GM12878 (cell line): ENCODE measurements at regions not wholly inside any gene's neighbourhood (a gene's known extent, or its start where the extent isn't known, plus 50 kb on each side); places are given as distances from the start of the nearest gene placed in this dataset.

Source experiments
- ATAC-seq: fragments of 200-7000 bp; cut with Tn5 transposase; 3 replicates; pipeline ENCODE4 v1.9.1; 2020; ENCODE audit warnings: mild to moderate bottlenecking, moderate library complexity
- BruUV-seq: library from RNA; stranded (reverse); fragments of 400-500 nt; replicated peaks from 2 replicates; lab custom pipeline; 2021; lab: Mats Ljungman, UMichigan
- CTCF ChIA-PET: fragments of 300-600 bp; sonication (Branson Sonifier 250); formaldehyde crosslinking; extraction: SDS; loops from one replicate; lab custom pipeline; 2021; ENCODE audit warnings: inconsistent platforms; lab: Yijun Ruan, JAX
- POLR2A ChIA-PET: fragments of 350-600 bp; formaldehyde crosslinking; extraction: SDS; loops from one replicate; lab custom pipeline; 2021; ENCODE audit warnings: inconsistent platforms; lab: Charles Lee
- RAD21 ChIA-PET: fragments of 300-600 bp; sonication (Branson Sonifier 250); formaldehyde crosslinking; loops from one replicate; lab custom pipeline; 2023; ENCODE audit warnings: antibody characterized with exemption; ENCODE audit not compliant: unreplicated experiment; lab: Charles Lee
- SMC1A ChIA-PET: fragments of 300-600 bp; sonication (Branson Sonifier 250); formaldehyde crosslinking; loops from one replicate; lab custom pipeline; 2023; ENCODE audit not compliant: unreplicated experiment, uncharacterized antibody; lab: Charles Lee
- DNase-seq: peaks from one replicate; pipeline ENCODE4 v3.0.0-alpha.2; 2011; ENCODE audit warnings: low read depth, low spot score
- FAIRE-seq: peaks from 3 replicates; lab custom pipeline; 2011; peaks lifted over from hg19 to GRCh38; lab: Jason Lieb, UNC
- H2AFZ ChIP-seq: 2 replicates; pipeline ENCODE4 v1.6.0; 2011; ENCODE audit warnings: low read depth, low read length, control low read depth; ENCODE audit not compliant: control insufficient read depth
- H3K27ac ChIP-seq: 2 replicates; pipeline ENCODE4 v1.5.1; 2011; ENCODE audit warnings: control low read depth; ENCODE audit not compliant: control insufficient read depth, insufficient read depth
- H3K27me3 ChIP-seq, 2 experiments: replicated peaks in 1 of 2; 2 replicates each; pipeline versions ENCODE4 v1.6.0 to v1.6.1; 2011; ENCODE audit warnings: low read length in 1 of 2; ENCODE audit not compliant: control insufficient read depth in 2 of 2, insufficient read depth in 2 of 2
- H3K36me3 ChIP-seq, 2 experiments: 2 replicates each; pipeline ENCODE4 v1.5.1; 2011; ENCODE audit warnings: low read length in 1 of 2; ENCODE audit not compliant: control insufficient read depth in 2 of 2, insufficient read depth in 2 of 2
- H3K4me1 ChIP-seq: 2 replicates; pipeline ENCODE4 v1.6.1; 2011; ENCODE audit warnings: mild to moderate bottlenecking, low read length, moderate library complexity, mixed read lengths; ENCODE audit not compliant: control insufficient read depth, insufficient read depth
- H3K4me2 ChIP-seq: 2 replicates; pipeline ENCODE4 v1.6.0; 2011; ENCODE audit warnings: control low read depth; ENCODE audit not compliant: control insufficient read depth, insufficient read depth
- H3K4me3 ChIP-seq: fragments of 200-600 bp; sonication (generic); 2 replicates; pipeline ENCODE4 v1.5.1; 2016
- H3K79me2 ChIP-seq: 2 replicates; pipeline ENCODE4 v1.6.0; 2011; ENCODE audit warnings: low read length; ENCODE audit not compliant: control insufficient read depth, insufficient read depth
- H3K9ac ChIP-seq: 2 replicates; pipeline ENCODE4 v1.8.0; 2011; ENCODE audit warnings: low read length, control low read depth, mixed read lengths; ENCODE audit not compliant: control insufficient read depth, insufficient read depth
- H3K9me3 ChIP-seq: replicated peaks from 3 replicates; pipeline ENCODE4 v1.5.1; 2011; ENCODE audit warnings: mild to moderate bottlenecking, low read length; ENCODE audit not compliant: control insufficient read depth, insufficient read depth
- H4K20me1 ChIP-seq: 2 replicates; pipeline ENCODE4 v1.6.0; 2011; ENCODE audit not compliant: control insufficient read depth, insufficient read depth
- BCLAF1 ChIP-seq: fragments of 450-650 bp; IDR thresholded peaks from 2 replicates; pipeline ENCODE4 v1.6.1; 2017; ENCODE audit warnings: antibody characterized with exemption, mild to moderate bottlenecking, moderate library complexity
- FOS ChIP-seq: IDR thresholded peaks from 3 replicates; pipeline ENCODE4 v1.6.1; 2011; ENCODE audit warnings: borderline replicate concordance; ENCODE audit not compliant: insufficient read length; ENCODE audit errors: extremely low read depth
- MEF2A ChIP-seq: IDR thresholded peaks from 2 replicates; pipeline ENCODE4 v1.6.1; 2011; ENCODE audit warnings: low read depth, mild to moderate bottlenecking, low read length, moderate library complexity; ENCODE audit not compliant: insufficient read depth
- MTA3 ChIP-seq: IDR thresholded peaks from 2 replicates; pipeline ENCODE4 v1.6.1; 2012; ENCODE audit warnings: low read length, inconsistent platforms, borderline replicate concordance
- NFIC ChIP-seq: IDR thresholded peaks from 2 replicates; pipeline ENCODE4 v1.6.1; 2012; ENCODE audit warnings: low read depth, mild to moderate bottlenecking, inconsistent platforms, low read length, moderate library complexity
- POLR2AphosphoS5 ChIP-seq: IDR thresholded peaks from 2 replicates; pipeline ENCODE4 v1.6.1; 2011; ENCODE audit warnings: mild to moderate bottlenecking, low read length, inconsistent platforms
- RELB ChIP-seq: fragments of 450-650 bp; IDR thresholded peaks from 2 replicates; pipeline ENCODE4 v1.6.1; 2017; ENCODE audit warnings: low read depth, mild to moderate bottlenecking, moderate library complexity
- WGBS: methylation state at CpG from one replicate; pipeline ENCODE4 v1.1.6; 2016; ENCODE audit warnings: low lambda C conversion rate; ENCODE audit not compliant: insufficient replicate concordance, insufficient coverage; ENCODE audit errors: missing lambda C conversion rate; 5-methylcytosine and 5-hydroxymethylcytosine counted together
- in situ Hi-C: fragments of 300-500 bp; cut with MboI; formaldehyde crosslinking; loops from 9 replicates; pipeline ENCODE4 v1.14.3; 2018; ENCODE audit warnings: mixed read lengths
- intact Hi-C: fragments of 100-400 bp; cut with micrococcal nuclease; formaldehyde crosslinking; loops from one replicate; pipeline ENCODE4 v1.14.2; 2022; ENCODE audit not compliant: unreplicated experiment
- TF ChIP-seq, protein P1 (sequence below): fragments of 450-650 bp; formaldehyde crosslinking; IDR thresholded peaks from 2 replicates; pipeline ENCODE4 v1.4.0; 2022; ENCODE audit warnings: mild to moderate bottlenecking, moderate library complexity
- TF ChIP-seq, protein P2 (sequence below): IDR thresholded peaks from 2 replicates; pipeline ENCODE4 v1.6.1; 2011; ENCODE audit warnings: low read depth, low read length, improper control_type of control experiment, borderline replicate concordance

GRCh38 chr10:100670828-100671479 is 74.4 kb upstream of the PAX2 start (continued):
- TF ChIP-seq MEF2A (no peak), NFIC (no peak), BCLAF1 (no peak)
- TF ChIP-seq, protein P1, sequence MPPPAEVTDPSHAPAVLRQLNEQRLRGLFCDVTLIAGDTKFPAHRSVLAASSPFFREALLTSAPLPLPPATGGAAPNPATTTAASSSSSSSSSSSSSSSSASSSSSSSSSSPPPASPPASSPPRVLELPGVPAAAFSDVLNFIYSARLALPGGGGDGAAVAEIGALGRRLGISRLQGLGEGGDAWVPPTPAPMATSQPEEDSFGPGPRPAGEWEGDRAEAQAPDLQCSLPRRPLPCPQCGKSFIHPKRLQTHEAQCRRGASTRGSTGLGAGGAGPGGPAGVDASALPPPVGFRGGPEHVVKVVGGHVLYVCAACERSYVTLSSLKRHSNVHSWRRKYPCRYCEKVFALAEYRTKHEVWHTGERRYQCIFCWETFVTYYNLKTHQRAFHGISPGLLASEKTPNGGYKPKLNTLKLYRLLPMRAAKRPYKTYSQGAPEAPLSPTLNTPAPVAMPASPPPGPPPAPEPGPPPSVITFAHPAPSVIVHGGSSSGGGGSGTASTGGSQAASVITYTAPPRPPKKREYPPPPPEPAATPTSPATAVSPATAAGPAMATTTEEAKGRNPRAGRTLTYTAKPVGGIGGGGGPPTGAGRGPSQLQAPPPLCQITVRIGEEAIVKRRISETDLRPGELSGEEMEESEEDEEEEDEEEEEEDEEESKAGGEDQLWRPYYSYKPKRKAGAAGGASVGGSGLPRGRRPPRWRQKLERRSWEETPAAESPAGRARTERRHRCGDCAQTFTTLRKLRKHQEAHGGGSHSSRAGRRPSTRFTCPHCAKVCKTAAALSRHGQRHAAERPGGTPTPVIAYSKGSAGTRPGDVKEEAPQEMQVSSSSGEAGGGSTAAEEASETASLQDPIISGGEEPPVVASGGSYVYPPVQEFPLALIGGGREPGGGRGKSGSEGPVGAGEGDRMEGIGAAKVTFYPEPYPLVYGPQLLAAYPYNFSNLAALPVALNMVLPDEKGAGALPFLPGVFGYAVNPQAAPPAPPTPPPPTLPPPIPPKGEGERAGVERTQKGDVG (CRISPR knock-in tag) = no peak
- TF ChIP-seq, all 136 proteins: peak for 14

- intact Hi-C loops (loop anchor here (5.0 kb wide), 1 partner anchor 110 kb away; no protein-coding TSS in a partner anchor), in situ Hi-C loops (loop anchor here (5.0 kb wide), 2 partner anchors 70 to 200 kb away; no protein-coding TSS in a partner anchor)
- no peak for FAIRE-seq
- no peak overlapping the region for H3K4me2 ChIP-seq
- no peaks in the 10 kb centered on the region for H3K36me3 ChIP-seq
- H3K27me3 ChIP-seq = peaks cover 7 to 18% of the 10 kb centered on the region in 2 experiments
- no peak overlapping the region for H3K9ac ChIP-seq
- RAD21 ChIA-PET = interaction anchor here (2.3 kb wide), 1 partner anchor 206 kb away, joined by 4 read pairs; no protein-coding TSS in a partner anchor
- POLR2A ChIA-PET = no interaction called here
- CTCF ChIA-PET = interaction anchor here (0.6 to 3.6 kb wide), 6 partner anchors 55 to 1339 kb away, joined by 3 to 23 read pairs (median 6); no protein-coding TSS in a partner anchor
- SMC1A ChIA-PET = no interaction called here
- no peak overlapping the region for H2AFZ ChIP-seq
- DNase-seq = no peak
- no peak overlapping the region for H3K4me3 ChIP-seq
- no peaks in the 10 kb centered on the region for H4K20me1 ChIP-seq
- 30% methylated on average over 3 of the region's 3 CpGs for WGBS
- no peak for ATAC-seq
- no peak overlapping the region for H3K27ac ChIP-seq
- H3K79me2 ChIP-seq = no peaks in the 10 kb centered on the region
- no TSS peak for BruUV-seq
- no peaks in the 10 kb centered on the region for H3K9me3 ChIP-seq
- H3K4me1 ChIP-seq = no peaks in the 10 kb centered on the region
- TF ChIP-seq RELB (no peak), FOS (no peak), POLR2AphosphoS5 (no peak), MTA3 (no peak)
- TF ChIP-seq, protein P2, sequence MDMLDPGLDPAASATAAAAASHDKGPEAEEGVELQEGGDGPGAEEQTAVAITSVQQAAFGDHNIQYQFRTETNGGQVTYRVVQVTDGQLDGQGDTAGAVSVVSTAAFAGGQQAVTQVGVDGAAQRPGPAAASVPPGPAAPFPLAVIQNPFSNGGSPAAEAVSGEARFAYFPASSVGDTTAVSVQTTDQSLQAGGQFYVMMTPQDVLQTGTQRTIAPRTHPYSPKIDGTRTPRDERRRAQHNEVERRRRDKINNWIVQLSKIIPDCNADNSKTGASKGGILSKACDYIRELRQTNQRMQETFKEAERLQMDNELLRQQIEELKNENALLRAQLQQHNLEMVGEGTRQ = no peak
Observed at GRCh38 chr10:100672199-100672598, 73.2 kb upstream of the PAX2 start.
